Left lung (tissue), 4 donors: ENCODE measurements at regions not wholly inside any gene's neighbourhood (a gene's known extent, or its start where the extent isn't known, plus 50 kb on each side); places are given as distances from the start of the nearest gene placed in this dataset.

ENCODE experiments used
- ATAC-seq: fragments of 200-7000 bp; cut with Tn5 transposase; one replicate; pipeline ENCODE4 v1.9.1; 2020; ENCODE audit warnings: moderate library complexity
- DNase-seq, 4 donors: peaks; one replicate each; pipeline ENCODE4 v3.0.0-alpha.2; 2013 to 2020
- H3K27ac ChIP-seq, 2 donors: fragments of 200-600 bp; sonication (generic) in 1 of 2; one replicate each; pipeline versions ENCODE4 v1.5.0 to v1.8.0; 2020 to 2021
- H3K27me3 ChIP-seq, 2 donors: fragments of 200-600 bp; sonication (generic) in 1 of 2; one replicate each; pipeline versions ENCODE4 v1.5.0 to v1.8.0; 2020 to 2021
- H3K36me3 ChIP-seq, 2 donors: fragments of 200-600 bp; sonication (generic) in 1 of 2; one replicate each; pipeline versions ENCODE4 v1.5.0 to v1.8.0; 2020 to 2021
- H3K4me1 ChIP-seq, 2 donors: fragments of 200-600 bp; one replicate each; pipeline ENCODE4 v1.8.0; 2021
- H3K4me3 ChIP-seq, 2 donors: fragments of 200-600 bp; sonication (generic) in 1 of 2; one replicate each; pipeline versions ENCODE4 v1.5.0 to v1.8.0; 2020 to 2021; ENCODE audit warnings: mild to moderate bottlenecking in 1 of 2
- H3K9me3 ChIP-seq, 2 donors: fragments of 200-600 bp; sonication (generic) in 1 of 2; one replicate each; pipeline versions ENCODE4 v1.5.0 to v1.8.0; 2020 to 2021
- CTCF ChIP-seq, 2 donors: fragments of 200-600 bp; sonication (generic) in 1 of 2; IDR thresholded peaks; one replicate each; pipeline versions ENCODE4 v1.5.0 to v1.8.0; 2021; ENCODE audit warnings: antibody characterized with exemption in 2 of 2
- intact Hi-C, 2 donors: fragments of 100-400 bp; cut with DNase I; formaldehyde crosslinking; loops; one replicate each; pipeline versions ENCODE4 v1.11.2 to v1.14.2; 2022
- donor health status: DM: no; HTN: yes; CAD: no.
- donor health status: DM: no; HTN: no; CAD: no.

- intact Hi-C loops: no loop called here
- no peaks in the 10 kb centered on the region for H3K36me3 ChIP-seq
- no peak overlapping the region for H3K27ac ChIP-seq
- H3K4me3 ChIP-seq: no peak overlapping the region
- no peak for DNase-seq
- no peak for TF ChIP-seq CTCF (IDR thresholded peaks at IDR 0.05)
- no peaks in the 10 kb centered on the region for H3K4me1 ChIP-seq
- H3K9me3 ChIP-seq: no peaks in the 10 kb centered on the region
- ATAC-seq: no peak
- peaks cover 0 to 53% of the 10 kb centered on the region in 2 donors for H3K27me3 ChIP-seq
Measured at GRCh38 chr10:130337305-130337640, 201.1 kb downstream of the GLRX3 start.

- Histone ChIP-seq H3K27me3 (peaks cover 0 to 58% of the 10 kb centered on the region in 2 donors), H3K9me3 (no peaks in the 10 kb centered on the region), H3K4me3 (no peak overlapping the region), H3K27ac (no peak overlapping the region), H3K4me1 (no peaks in the 10 kb centered on the region), H3K36me3 (no peaks in the 10 kb centered on the region)
- intact Hi-C loops: no loop called here
- TF ChIP-seq CTCF (IDR thresholded peaks at IDR 0.05): no peak
- no peak for ATAC-seq
- peak in 1 of 4 donors; percentile 65 for DNase-seq
Measured at GRCh38 chr10:130337696-130338635, 201.8 kb downstream of the GLRX3 start.

GRCh38 chr10:130338636-130339024, 202.4 kb downstream of the GLRX3 start:
- intact Hi-C loops: no loop called here
- Histone ChIP-seq H3K4me1 (no peaks in the 10 kb centered on the region), H3K27me3 (peaks cover 0 to 58% of the 10 kb centered on the region in 2 donors), H3K4me3 (no peak overlapping the region), H3K9me3 (no peaks in the 10 kb centered on the region), H3K36me3 (no peaks in the 10 kb centered on the region), H3K27ac (no peak overlapping the region)
- no peak for TF ChIP-seq CTCF (IDR thresholded peaks at IDR 0.05)
- ATAC-seq: no peak
- DNase-seq: peak in 1 of 4 donors; percentile 42

- TF ChIP-seq CTCF (IDR thresholded peaks at IDR 0.05): no peak
- ATAC-seq: no peak
- peaks cover 0 to 58% of the 10 kb centered on the region in 2 donors for H3K27me3 ChIP-seq
- no peaks in the 10 kb centered on the region for H3K9me3 ChIP-seq
- H3K4me1 ChIP-seq: no peaks in the 10 kb centered on the region
- no peak overlapping the region for H3K27ac ChIP-seq
- peak in 1 of 4 donors; percentile 28 for DNase-seq
- H3K4me3 ChIP-seq: no peak overlapping the region
- H3K36me3 ChIP-seq: no peaks in the 10 kb centered on the region
- intact Hi-C loops: no loop called here
Measured at GRCh38 chr10:130339091-130339490, 202.9 kb downstream of the GLRX3 start.

- no peaks in the 10 kb centered on the region for H3K36me3 ChIP-seq
- H3K27me3 ChIP-seq: peaks cover 0 to 58% of the 10 kb centered on the region in 2 donors
- no peak overlapping the region for H3K27ac ChIP-seq
- ATAC-seq: no peak
- DNase-seq: peak in 1 of 4 donors; percentile 37
- no peaks in the 10 kb centered on the region for H3K4me1 ChIP-seq
- intact Hi-C loops: no loop called here
- H3K4me3 ChIP-seq: no peak overlapping the region
- TF ChIP-seq CTCF (IDR thresholded peaks at IDR 0.05): no peak
- no peaks in the 10 kb centered on the region for H3K9me3 ChIP-seq
Measured at GRCh38 chr10:130339911-130340310, 203.7 kb downstream of the GLRX3 start.
